Breast epithelium (tissue), 3 donors: ENCODE measurements at regions not wholly inside any gene's neighbourhood (a gene's known extent, or its start where the extent isn't known, plus 50 kb on each side); places are given as distances from the start of the nearest gene placed in this dataset.

Source experiments
- POLR2AphosphoS5 ChIP-seq, 3 donors: sonication (generic); formaldehyde crosslinking; IDR thresholded peaks; one replicate each; pipeline ENCODE4 v1.6.1; 2017; ENCODE audit warnings: antibody characterized with exemption in 3 of 3
- TF ChIP-seq, protein P1 (sequence below), 3 donors: fragments of 450-650 bp; IDR thresholded peaks; one replicate each; pipeline ENCODE4 v1.5.1; 2016 to 2017; ENCODE audit warnings: antibody characterized with exemption in 3 of 3, mild to moderate bottlenecking in 3 of 3, moderate library complexity in 3 of 3

DNA sequence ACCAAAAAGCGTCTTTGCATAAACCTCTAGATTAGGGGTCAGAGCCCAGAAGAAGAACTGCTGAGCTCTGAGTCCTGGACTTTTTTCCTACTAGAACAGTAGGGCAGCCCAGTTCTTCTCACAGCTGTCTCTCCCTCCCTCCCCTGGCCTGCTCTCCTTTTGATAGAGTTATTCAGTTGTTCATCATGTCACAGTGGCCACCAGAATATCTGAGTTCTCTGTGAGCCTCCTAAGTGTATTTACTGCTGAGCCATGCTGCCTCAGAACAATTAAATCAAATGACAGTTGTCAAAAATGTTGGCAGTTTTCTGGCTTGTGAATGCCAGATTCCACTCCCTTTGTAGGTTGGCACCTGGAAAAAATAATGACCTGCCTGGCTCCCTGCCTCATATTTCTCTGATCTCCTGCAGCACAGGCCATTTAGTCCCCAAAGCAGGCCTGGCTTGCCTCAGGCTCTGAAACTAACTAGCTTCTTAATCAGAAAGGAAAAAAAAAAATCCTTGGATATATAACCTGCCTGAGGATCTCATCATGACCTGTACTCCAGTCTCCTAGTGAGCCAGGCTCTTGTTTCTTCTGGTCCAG, 377.4 kb upstream of the LARGE1 start:
- no peak for TF ChIP-seq POLR2AphosphoS5 (IDR thresholded peaks at IDR 0.05)
- TF ChIP-seq, protein P1, sequence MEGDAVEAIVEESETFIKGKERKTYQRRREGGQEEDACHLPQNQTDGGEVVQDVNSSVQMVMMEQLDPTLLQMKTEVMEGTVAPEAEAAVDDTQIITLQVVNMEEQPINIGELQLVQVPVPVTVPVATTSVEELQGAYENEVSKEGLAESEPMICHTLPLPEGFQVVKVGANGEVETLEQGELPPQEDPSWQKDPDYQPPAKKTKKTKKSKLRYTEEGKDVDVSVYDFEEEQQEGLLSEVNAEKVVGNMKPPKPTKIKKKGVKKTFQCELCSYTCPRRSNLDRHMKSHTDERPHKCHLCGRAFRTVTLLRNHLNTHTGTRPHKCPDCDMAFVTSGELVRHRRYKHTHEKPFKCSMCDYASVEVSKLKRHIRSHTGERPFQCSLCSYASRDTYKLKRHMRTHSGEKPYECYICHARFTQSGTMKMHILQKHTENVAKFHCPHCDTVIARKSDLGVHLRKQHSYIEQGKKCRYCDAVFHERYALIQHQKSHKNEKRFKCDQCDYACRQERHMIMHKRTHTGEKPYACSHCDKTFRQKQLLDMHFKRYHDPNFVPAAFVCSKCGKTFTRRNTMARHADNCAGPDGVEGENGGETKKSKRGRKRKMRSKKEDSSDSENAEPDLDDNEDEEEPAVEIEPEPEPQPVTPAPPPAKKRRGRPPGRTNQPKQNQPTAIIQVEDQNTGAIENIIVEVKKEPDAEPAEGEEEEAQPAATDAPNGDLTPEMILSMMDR (IDR thresholded peaks at IDR 0.05) = no peak
